SU-DHL-6 (cell line): ENCODE measurements at regions not wholly inside any gene's neighbourhood (a gene's known extent, or its start where the extent isn't known, plus 50 kb on each side); places are given as distances from the start of the nearest gene placed in this dataset.

Experiments
- H2AFZ ChIP-seq: fragments of 200-600 bp; sonication (generic); 2 replicates; pipeline ENCODE4 v1.6.1; 2014; ENCODE audit warnings: low read depth, mild to moderate bottlenecking, moderate library complexity, mixed read lengths, antibody characterized with exemption, low read length; ENCODE audit not compliant: severe bottlenecking
- H3F3A ChIP-seq: fragments of 200-600 bp; shearing (Covaris generic); 2 replicates; pipeline ENCODE4 v1.6.0; 2016; ENCODE audit warnings: antibody characterized with exemption, mild to moderate bottlenecking; ENCODE audit not compliant: insufficient read depth
- H3K27ac ChIP-seq: fragments of 200-600 bp; sonication (generic); 2 replicates; pipeline ENCODE4 v1.5.1; 2016; ENCODE audit warnings: low read depth, mild to moderate bottlenecking, low read length, moderate library complexity, mixed read lengths
- H3K27me3 ChIP-seq: fragments of 200-600 bp; sonication (generic), shearing (Covaris generic); 2 replicates; pipeline ENCODE4 v1.6.0; 2014; ENCODE audit warnings: mild to moderate bottlenecking, low read length
- H3K36me3 ChIP-seq: fragments of 200-600 bp; sonication (generic); 2 replicates; pipeline ENCODE4 v1.6.1; 2014; ENCODE audit warnings: mild to moderate bottlenecking, low read length, mixed read lengths
- H3K4me2 ChIP-seq: fragments of 300-600, 200-600 bp; shearing (Covaris generic), sonication (generic); 2 replicates; pipeline ENCODE4 v1.6.0; 2014; ENCODE audit warnings: low read length, low read depth, mild to moderate bottlenecking; ENCODE audit not compliant: poor library complexity, severe bottlenecking
- H3K4me3 ChIP-seq: fragments of 200-600 bp; sonication (generic); 2 replicates; pipeline ENCODE4 v1.5.1; 2014; ENCODE audit warnings: antibody characterized with exemption, low read length, mild to moderate bottlenecking, mixed read lengths; ENCODE audit not compliant: insufficient read depth, poor library complexity, severe bottlenecking
- H3K79me2 ChIP-seq: fragments of 200-600 bp; sonication (generic); 2 replicates; pipeline ENCODE4 v1.6.1; 2014; ENCODE audit warnings: mild to moderate bottlenecking, low read length, moderate library complexity; ENCODE audit not compliant: insufficient read depth
- H3K9ac ChIP-seq: fragments of 200-600 bp; sonication (generic); 2 replicates; pipeline ENCODE4 v1.7.0; 2014; ENCODE audit warnings: mild to moderate bottlenecking, low read length
- H3K9me2 ChIP-seq: fragments of 200-600 bp; sonication (generic); replicated peaks from 2 replicates; pipeline ENCODE4 v1.6.1; 2014; ENCODE audit warnings: low read length; ENCODE audit not compliant: insufficient read depth
- H3K9me3 ChIP-seq: fragments of 200-600 bp; sonication (generic); 2 replicates; pipeline ENCODE4 v1.6.1; 2014; ENCODE audit warnings: low read length, mixed read lengths; ENCODE audit not compliant: insufficient read depth
- H4K20me1 ChIP-seq: fragments of 200-600 bp; sonication (generic); 2 replicates; pipeline ENCODE4 v1.6.1; 2014; ENCODE audit warnings: low read depth, mild to moderate bottlenecking, antibody characterized with exemption, low read length, moderate library complexity, mixed read lengths
- CTCF ChIP-seq: fragments of 200-600 bp; sonication (generic); IDR thresholded peaks from one replicate; pipeline ENCODE4 v1.5.1; 2017; ENCODE audit warnings: antibody characterized with exemption, mild to moderate bottlenecking, low read length, moderate library complexity; ENCODE audit not compliant: insufficient read depth, poor library complexity, severe bottlenecking
- EZH2phosphoT487 ChIP-seq: fragments of 200-600 bp; sonication (generic), shearing (Covaris generic); conservative IDR thresholded peaks from 2 replicates; pipeline ENCODE4 v1.6.1; 2018; ENCODE audit warnings: mild to moderate bottlenecking, antibody characterized with exemption, low read length, moderate library complexity, mixed read lengths

GRCh38 chr15:29938361-29939335 is 116.4 kb upstream of the TJP1 start:
- no peaks in the 10 kb centered on the region for H3F3A ChIP-seq
- H3K27ac ChIP-seq, result no peak overlapping the region
- H3K9ac ChIP-seq, result no peak overlapping the region
- H2AFZ ChIP-seq, result no peak overlapping the region
- no peaks in the 10 kb centered on the region for H3K36me3 ChIP-seq
- H3K4me3 ChIP-seq, result no peak overlapping the region
- no peaks in the 10 kb centered on the region for H4K20me1 ChIP-seq
- no peaks in the 10 kb centered on the region for H3K9me3 ChIP-seq
- H3K27me3 ChIP-seq, result no peaks in the 10 kb centered on the region
- H3K79me2 ChIP-seq, result no peaks in the 10 kb centered on the region
- H3K9me2 ChIP-seq, result no peaks in the 10 kb centered on the region
- H3K4me2 ChIP-seq, result no peak overlapping the region
- no peak for TF ChIP-seq CTCF
- no peak for TF ChIP-seq EZH2phosphoT487

- Histone ChIP-seq H3K4me2 (no peak overlapping the region), H3F3A (no peaks in the 10 kb centered on the region), H3K36me3 (no peaks in the 10 kb centered on the region), H3K9me2 (no peaks in the 10 kb centered on the region), H3K27ac (no peak overlapping the region), H4K20me1 (no peaks in the 10 kb centered on the region), H3K79me2 (no peaks in the 10 kb centered on the region), H2AFZ (no peak overlapping the region), H3K9me3 (no peaks in the 10 kb centered on the region), H3K9ac (no peak overlapping the region), H3K27me3 (no peaks in the 10 kb centered on the region), H3K4me3 (no peak overlapping the region)
- TF ChIP-seq EZH2phosphoT487 (no peak), CTCF (no peak)
Measured at GRCh38 chr15:29937956-29938355, 115.7 kb upstream of the TJP1 start.

- Histone ChIP-seq H3K36me3 (no peaks in the 10 kb centered on the region), H3K4me2 (no peak overlapping the region), H2AFZ (no peak overlapping the region), H3K79me2 (no peaks in the 10 kb centered on the region), H3K9me3 (no peaks in the 10 kb centered on the region), H3K9me2 (no peaks in the 10 kb centered on the region), H3K27me3 (no peaks in the 10 kb centered on the region), H3F3A (no peaks in the 10 kb centered on the region), H3K4me3 (no peak overlapping the region), H4K20me1 (no peaks in the 10 kb centered on the region), H3K9ac (no peak overlapping the region), H3K27ac (no peak overlapping the region)
- TF ChIP-seq EZH2phosphoT487, result no peak
- no peak for TF ChIP-seq CTCF
Measured at GRCh38 chr15:29936353-29937049, 114.2 kb upstream of the TJP1 start.
